Myocyte (in vitro differentiated cells): ENCODE measurements at regions not wholly inside any gene's neighbourhood (a gene's known extent, or its start where the extent isn't known, plus 50 kb on each side); places are given as distances from the start of the nearest gene placed in this dataset.
"Not testable (repeated sequence)": the region's sequence is repeated elsewhere in the genome, so short reads cannot be mapped to it uniquely, and the experiment has no call there.

Experiments used
- DNase-seq: peaks from one replicate; pipeline ENCODE4 v3.0.0-alpha.2; 2012; ENCODE audit warnings: low read depth

DNA sequence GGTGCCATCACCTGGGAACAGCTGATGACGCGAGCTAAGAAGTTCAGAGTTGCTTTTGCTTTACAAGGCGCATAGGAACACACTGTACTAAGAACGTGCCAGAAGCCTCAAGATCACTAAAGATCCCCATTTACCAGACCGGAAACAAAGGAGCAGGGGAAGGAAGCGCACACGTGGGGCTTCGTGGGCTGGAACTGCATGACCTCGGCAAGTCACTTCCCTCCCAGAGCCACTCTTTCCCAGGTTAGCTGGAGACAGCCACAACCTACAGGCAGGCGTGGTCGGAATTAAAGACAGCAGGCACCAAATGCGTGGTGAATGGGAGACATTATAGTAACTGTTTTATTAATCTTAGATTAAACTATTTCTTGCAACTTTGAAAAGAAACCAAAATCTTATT, 154.9 kb upstream of the IQSEC1 start:
- not testable (repeated sequence) for DNase-seq

DNA sequence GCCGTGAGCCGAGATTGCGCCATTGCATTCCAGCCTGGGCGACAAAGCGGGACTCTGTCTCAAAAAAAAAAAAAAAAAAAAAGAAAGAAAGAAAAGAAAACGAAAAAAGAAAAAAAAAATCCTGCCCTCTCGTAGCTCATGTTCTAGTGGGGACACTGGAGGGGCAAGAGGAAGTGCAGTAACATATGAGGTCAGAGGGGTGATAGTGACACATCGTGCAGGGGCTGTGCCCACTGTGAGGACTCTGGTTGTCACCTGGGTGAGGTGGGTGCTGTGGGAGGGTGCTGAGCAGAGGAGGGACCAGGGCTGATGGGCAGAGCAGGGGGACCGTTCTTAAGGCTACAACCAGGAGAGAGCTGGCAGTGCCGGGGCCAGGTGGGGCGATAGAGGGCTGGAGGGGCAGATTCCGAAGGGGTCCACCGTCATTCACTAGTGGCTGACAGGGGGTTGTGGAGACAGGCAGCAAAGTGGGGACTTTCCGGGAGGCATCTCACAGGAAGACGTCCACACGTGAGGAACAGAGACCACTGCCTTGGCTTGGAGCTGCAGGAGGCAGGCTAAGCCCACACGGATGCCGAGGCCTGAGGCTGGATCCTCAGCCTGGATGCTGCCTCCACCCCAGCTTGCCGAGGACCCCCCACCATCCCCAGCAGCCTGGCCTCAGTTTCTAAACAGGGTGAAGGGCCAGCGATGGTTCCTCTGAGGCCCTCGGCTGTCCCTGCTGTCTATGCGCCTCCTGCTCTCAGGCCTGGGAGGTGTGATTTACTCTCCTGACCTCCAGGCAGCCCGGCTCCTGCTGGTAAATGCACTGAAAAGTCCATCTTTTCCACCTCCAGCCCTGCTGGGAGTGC, 154.3 kb upstream of the IQSEC1 start:
- no peak for DNase-seq

DNA sequence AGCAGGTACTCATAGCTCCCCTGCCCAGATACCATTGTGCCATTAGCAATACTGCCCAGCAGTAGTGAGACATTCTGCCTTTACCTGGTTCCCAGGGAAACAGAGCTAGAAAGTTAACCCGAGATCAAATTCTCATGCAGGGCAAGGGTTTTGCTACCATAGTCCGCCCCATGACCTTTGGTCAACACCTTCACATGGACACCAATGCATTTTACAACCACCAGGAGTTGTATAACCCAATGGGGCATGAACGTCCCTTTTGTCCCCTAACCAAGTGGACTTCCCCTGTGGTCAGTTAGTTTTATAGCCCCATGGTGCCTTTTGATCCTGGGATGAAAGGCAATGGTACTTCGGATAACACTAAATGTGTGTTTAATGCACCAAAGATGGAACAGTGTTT, 151.7 kb upstream of the IQSEC1 start:
- DNase-seq, result no peak

DNA sequence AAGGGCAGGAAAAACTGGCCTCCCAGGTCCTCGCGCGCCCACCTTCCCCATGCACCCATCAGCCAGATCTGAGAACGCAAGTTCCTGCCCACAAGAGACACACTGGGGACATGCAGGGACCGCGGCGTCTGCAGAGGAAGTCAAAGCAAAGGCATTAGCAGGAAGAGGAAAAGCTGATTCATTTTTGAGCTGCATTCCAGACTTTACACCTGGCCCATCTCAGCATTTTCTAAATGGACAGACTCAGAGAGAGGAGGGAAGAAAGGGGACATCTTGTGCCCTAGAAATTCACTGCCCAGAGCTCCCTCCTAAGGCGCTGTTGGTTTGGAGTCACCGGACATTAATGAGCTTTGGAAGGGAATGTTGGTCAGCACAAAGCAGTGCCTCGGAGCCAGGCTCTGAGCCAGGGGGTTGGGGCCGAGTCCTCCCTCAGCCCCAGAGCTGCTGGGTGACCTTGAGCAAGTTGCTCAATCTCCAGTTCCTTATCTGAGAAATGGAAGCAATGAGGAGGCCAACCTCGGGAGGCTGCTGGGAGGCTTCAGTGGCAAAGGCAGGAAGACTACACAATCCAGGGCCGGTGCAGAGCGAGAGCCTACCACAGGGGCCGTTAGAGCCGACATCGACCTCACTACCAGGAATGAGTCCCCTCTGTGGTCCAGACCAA, 150.5 kb upstream of the IQSEC1 start:
- DNase-seq, result no peak

DNA sequence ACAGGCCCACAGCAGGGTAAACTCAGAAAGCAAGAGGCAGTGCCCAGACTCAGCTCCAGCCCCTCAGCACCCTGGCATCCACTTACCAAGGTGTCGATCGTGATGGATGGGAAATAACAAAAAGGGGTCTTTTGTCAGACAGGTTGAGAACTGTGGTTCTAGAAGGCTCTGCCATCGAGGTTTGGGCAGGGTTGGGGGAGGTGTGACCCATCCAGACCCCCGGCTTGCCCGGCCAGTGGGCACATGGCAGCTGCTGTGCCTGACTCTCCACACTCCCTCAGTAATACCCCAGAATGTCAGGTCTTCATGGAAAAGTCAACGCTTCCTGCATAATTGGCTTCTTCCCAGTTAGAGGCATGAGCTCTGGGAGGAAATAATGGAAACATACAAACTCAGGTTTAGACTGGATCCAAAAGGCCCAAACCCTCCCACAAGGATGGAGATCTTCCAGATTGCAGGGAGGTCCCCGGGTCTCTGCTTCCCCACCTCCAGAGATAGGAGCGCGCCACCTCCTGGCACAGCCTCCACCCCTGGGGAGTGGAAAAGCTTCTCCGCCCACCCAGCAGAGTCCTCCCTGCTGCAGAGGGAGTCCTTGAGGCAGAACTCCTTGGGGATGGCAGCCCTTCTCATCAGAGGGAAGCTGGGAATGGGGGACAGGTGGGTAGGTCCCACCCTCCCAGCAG, 149.8 kb upstream of the IQSEC1 start:
- DNase-seq, result no peak

DNA sequence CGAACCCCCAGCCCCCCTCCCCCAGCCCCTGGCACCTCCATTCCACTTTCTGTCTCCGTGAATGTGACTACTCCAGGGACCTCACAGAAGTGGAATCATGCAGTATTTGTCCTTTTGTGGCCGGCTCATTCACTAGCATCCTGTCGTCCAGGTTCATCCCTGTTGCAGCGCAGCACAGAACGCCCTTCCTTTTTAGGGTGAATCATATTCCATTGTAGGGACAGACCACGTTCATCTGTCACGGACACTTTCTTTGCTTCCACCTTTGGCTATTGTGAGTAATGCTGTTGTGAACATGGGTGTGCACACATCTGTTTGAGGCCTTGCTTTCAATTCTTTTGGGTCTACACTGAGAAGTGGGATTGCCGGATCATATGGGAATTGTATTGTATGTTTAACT, 148.9 kb upstream of the IQSEC1 start:
- DNase-seq, result no peak

DNA sequence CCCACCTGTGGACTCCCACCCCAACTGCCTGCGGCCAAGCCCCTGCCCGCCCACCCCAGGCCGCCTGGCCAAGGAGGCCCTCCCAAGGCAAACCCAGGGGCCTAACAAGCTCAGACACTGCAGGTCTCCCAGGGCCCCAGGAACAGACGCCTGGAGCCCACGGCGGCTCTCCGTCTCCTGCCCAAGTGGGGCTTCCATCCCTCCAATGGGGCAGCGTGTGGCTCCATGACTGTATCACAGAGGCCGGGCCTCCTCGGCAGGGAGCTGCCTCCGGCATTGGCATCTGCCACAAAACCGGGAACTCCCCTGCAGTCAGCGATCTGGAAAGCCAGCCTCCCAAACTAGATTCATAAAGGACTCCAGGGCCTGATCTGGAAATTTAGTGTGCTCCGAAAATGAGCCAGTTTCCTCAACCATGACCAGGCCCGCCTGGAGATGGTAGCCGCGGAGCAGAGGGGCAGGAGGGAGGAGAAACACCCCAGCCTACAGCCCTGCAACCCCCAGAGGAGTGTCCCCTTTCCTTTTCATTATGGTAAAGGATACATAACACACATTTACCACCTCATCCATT, 148.3 kb upstream of the IQSEC1 start:
- DNase-seq, result no peak

DNA sequence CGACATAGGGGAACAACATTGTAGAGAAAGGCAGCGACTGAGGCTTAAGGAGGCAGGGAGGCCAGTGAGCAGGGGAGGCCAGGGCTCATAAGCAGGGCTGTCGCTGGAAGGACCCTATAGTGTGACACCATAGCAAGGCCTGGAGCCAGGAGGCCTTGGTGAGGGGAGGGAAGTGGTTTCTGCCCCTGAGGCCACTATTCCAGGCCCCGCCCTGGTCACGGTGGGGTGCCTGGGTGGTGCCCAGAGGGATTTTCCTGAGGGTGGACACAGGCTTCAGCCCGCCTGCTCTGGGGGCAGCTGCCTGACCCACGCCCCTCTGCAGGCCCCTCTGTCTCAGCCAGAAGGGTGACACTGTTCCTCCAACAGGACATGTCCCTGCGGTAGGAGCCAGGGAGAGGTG, 147.8 kb upstream of the IQSEC1 start:
- no peak for DNase-seq

DNA sequence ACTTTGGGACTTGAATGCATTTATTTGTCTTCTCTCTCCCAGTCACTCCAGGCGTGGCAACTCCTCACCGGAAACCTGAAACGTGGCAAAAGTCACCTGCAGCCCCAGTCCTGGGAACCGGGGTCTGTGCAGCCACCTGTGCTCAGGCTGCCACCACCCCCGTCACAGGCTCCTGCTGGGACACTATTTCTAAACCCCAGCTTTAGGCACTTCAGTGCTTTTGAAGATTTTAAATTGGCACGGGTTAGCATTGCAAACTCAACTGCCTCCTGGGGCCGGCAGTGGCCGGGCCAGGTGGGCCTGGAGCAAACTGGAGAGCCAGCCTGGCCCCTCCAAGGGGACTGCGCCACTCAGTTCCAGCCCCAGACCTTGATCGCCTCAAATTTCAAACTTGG, 146.7 kb upstream of the IQSEC1 start:
- DNase-seq, result no peak

DNA sequence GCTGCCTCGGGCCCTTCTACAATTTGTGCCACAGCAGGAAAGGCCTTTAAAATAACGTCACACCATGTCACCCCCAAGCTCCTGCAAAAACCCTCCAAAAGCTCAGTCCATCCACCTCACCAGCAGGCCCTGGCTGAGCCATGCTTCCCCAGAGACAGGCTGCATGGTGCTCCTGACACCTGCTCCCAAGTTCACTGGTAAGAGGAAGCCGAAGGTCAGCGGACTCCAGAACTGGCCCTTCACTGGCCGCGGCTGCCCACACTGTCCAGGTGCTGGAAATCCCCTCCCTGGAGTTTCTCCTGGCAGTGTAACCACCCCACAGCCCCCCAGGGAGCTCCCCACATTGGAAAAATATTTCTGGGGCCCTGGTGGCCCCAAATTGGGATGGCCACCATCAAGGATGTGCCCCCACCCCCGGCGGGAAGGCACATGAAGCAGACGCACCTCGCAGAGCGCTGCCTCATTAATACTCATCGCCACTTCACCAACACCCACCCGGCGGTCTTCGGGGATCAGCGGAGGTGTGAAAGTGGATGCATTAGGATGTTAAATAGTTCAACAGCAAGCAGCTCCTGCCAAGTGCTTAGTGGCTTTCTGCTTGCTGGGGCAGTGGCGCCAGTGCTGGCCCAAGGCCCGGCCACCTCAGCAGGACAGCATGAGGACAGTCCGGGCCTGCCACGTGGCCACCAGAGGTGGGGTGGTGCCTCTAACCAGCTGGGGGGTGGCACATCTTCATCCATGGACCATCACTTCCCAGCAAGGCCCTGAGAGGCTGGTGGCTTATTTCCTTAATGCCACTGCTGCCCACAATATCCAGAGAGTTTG, 146.1 kb upstream of the IQSEC1 start:
- no peak for DNase-seq

DNA sequence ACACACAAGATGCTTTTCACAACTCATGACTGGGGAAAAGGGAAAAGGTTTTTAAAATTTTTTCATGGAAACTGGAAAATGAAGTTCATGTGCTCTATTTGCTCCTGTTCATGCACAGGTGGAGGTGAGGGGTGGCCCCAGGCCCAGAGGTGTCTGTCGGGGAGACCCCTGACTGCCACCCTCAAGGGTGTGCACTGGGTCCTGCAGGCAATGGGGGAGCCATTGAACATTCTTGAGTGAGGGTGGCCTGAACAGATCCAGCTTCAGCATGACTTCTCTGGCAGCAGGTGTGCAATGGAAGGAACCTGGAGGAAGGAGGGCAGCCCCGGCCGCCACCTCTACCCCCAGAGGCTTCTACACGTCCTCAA, 145.3 kb upstream of the IQSEC1 start:
- no peak for DNase-seq

DNA sequence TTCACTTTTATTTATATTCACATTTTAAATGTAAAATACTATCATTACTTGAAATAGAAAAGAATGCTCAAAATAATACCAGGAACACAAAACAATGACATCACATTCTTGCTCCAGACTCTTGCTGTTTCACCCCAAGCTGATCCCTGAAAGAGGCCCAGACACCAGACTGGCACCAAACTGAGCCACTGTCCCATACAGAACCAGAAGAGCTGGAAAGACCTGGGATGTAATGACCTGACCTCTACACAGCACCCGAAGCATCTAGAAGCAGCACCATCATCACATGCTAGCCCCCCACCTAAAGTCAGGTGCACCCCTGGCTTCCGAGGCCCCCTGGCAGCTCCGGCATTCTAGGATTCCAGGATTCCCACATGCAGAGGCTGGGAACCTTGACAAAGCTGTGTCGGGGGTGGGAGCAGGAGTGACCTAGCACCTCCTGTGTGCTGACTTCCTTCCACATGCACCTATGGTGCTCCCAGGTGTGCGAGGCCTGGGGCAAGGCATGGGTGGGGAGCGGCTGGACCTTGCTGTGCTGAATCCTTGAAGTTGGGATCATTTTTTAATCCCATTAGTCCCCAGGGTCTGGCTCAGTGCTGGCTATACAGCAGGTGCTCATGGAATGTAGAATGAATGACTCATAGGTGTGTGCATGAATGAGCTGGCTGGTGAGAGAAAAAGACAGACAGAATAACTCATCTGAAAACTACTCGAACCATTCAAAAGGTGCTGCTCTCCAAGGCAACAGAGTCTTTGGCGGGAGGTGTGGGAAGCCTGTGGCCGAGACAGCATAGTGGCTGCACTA, 144.7 kb upstream of the IQSEC1 start:
- DNase-seq, result no peak

DNA sequence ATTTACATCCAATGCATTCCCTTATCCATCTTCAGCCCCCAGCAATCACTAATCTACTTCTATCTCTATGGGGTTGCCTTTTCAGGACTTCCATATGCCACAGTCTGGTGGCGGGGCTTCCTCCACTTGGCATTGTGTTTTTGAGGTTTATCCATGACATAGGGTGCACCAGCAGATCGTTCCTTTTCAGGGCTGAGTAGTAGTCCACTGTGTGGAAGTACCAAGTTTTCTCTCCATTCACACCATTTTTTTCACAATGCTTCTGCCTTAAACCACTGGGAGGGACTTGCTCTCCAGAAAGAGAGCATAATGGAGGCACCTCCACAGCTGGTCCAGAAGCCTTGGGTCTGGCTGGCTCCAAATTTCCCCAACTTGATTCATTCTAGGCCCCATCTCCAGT, 144.0 kb upstream of the IQSEC1 start:
- DNase-seq, result no peak

DNA sequence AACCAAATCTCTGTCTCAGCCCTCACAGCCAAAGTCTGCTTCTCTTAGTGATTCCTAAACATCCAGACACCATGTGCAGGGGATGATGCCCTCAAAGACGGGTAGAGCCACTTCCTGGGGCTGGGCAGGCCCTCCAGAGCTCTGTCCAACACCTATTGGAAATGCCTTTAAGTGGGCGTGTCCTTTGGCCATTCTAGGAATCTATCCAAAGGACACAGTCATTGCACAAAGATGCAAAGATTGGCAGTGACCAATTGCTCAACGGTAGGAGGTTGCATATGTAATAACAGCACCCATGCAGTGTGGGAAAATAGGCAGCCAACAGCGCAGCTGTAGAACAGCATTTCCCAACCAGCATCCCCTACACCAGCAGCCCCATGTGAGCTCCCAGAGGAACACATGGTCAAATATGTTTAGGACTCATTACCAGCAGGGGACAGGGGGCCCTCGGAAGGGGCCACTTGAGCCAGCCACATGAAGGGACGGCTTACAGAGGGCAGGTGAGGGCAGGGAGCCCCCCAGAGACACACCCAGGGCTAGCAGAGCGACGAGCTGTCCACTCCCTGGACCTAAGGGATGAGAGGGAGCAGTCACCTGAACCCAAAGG, 142.8 kb upstream of the IQSEC1 start:
- no peak for DNase-seq

DNA sequence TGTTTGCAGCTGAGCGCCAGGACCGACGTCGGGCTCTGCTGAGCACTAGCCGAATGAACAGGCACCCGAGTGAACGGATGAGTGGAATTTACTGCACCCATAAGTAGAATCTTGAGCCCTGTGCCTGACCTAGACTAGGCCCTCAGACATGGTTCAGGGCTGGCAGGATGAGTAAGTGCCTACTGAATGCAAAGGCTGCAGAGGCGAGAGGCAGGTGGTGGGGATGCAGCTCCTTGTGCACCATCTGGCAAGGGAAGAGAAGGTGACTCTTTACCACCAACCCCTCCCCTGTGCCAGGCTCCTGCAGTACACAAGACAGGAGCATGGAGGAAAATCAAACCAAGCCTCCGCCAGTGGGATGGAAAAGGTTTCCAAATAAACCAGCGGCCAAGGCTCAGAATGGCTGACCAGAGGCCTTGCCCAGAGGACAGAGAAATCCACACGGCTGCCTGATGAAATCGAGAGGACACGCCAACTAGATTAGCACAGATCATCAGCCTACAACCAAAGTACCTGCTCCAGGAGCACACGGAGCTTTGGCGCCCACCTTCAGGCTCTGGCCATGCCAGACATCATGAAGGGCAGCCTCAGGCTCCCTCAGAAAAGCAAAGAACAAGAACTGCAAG, 141.7 kb upstream of the IQSEC1 start:
- no peak for DNase-seq

DNA sequence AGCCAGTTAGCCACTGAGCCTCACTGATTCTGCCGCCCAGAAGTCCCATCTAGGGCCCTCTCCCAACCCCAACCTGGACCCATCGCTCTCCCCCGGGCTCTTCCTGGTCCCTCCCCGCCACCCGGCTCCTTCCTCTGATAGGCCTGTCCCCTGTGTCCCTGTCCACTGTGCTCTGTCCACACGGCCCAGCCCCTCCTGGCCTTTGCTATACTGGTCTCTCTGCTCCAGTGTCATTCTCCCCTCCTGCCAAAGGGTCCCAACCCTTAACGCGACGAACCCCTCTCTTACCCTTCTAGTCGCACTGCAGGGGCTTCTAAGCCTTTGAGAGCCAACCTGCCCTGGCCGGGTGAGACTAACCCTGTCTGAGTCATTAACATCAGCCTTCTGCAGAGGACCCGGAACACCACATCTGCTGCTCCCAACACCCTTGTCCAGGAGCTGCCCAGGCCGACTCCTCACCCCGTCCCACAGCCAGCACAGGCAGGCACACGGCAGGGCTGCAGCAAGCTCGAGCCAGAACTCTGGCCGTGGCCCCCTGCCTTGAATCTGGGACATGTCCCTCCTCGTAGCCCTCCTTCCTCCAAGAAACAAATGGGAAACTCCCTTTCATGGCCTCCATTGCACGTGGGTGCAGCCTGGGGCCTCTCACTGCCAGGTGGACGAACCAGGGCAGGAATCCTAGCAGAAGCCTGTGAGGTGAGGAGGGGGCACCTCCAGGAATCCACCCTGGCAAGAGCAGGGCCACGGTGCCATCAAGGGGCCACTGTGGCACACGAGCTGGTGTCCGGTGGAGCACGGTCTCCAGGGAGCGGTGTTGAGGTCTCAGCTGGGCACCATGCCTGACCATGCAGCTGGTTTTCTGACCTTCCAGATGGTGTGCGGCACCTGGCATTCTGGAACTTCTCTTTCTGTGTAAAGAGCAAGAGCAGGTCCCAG, 140.9 kb upstream of the IQSEC1 start:
- DNase-seq, result no peak

DNA sequence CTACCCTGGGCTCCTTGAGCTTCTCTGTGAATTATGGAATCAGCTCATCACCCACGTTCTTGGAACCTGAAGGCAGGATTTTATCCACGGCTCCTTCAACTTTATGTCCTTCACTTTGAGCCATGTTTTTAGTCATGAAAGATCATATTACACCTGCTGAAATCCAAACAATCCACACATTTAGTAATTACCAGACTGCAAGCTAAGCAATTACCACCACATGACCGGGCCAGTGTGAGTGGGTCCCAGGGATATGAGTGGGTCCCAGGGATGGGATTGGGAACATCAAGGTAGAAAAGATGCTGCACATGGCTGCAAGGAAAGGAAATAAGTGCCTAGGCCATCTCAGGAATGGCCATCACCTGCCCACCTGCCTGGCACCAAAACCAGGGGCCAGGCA, 140.3 kb upstream of the IQSEC1 start:
- DNase-seq, result no peak

DNA sequence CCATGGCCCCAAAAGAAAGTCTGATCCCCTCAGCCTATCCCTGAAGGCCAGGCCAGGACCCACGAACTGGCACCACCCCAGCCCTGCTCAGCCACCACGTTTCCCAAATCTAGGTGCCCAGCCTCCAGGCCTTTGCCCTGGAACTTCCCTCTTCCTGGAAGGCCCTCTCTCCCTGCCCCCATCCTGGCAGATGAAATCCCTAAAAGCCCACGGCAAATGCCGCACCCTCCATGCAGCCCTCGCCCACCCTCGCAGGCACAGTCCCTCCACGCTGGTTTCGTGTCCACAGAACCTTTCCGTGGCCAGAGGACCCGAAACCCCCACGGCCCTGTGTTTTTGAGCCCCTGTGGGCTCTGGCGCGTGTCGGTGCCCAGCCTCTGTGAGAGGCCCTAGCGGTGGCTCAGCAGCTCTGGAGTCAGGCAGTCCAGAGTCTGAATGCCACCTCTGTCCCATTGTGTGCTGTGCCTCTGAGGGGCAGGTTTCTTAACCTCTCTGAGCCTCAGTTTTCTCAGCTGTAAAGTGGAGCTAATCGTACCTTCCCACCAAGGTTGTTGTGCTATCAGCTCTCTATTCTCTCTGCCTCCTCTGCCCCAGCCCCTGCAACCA, 138.5 kb upstream of the IQSEC1 start:
- no peak for DNase-seq
